ENCODE measurements at regions not wholly inside any gene's neighbourhood (a gene's known extent, or its start where the extent isn't known, plus 50 kb on each side); places are given as distances from the start of the nearest gene placed in this dataset.

- intact Hi-C loops (cut with DNase I), result no loop called here
These were observed 1098.0 kb downstream of the BCL11B start for GRCh38 chr14:98174041-98174440.

GRCh38 chr14:98175436-98175835 lies 1096.6 kb downstream of the BCL11B start:
- no peaks in the 10 kb centered on the region for H3K4me1 ChIP-seq
- no peak for TF ChIP-seq CTCF (IDR thresholded peaks at IDR 0.05)
- no peak overlapping the region for H3K27ac ChIP-seq
- DNase-seq (no peak), ATAC-seq (no peak)
- no peaks in the 10 kb centered on the region for H3K27me3 ChIP-seq (ENCODE audit: insufficient read depth in 3 of 3, low read length in 2 of 3)
- no peak overlapping the region for H3K4me3 ChIP-seq
- no peaks in the 10 kb centered on the region for H3K9me3 ChIP-seq
- intact Hi-C loops (cut with DNase I), result no loop called here
- WGBS, 3 donors, result 95 to 98% (median 97%) methylated on average over 4 of the region's 4 CpGs
- H3K36me3 ChIP-seq (ENCODE audit: insufficient read depth in 1 of 2, low read depth in 1 of 2), result no peaks in the 10 kb centered on the region

More at GRCh38 chr14:98174041-98174440, 1098.0 kb downstream of the BCL11B start:
- DNase-seq (no peak), ATAC-seq (no peak)
- 66 to 98% (median 77%) methylated on average over 2 of the region's 2 CpGs for WGBS, 3 donors
- Histone ChIP-seq H3K36me3 (ENCODE audit: insufficient read depth in 1 of 2, low read depth in 1 of 2) (no peaks in the 10 kb centered on the region), H3K4me3 (no peak overlapping the region), H3K9me3 (no peaks in the 10 kb centered on the region), H3K4me1 (no peaks in the 10 kb centered on the region), H3K27me3 (ENCODE audit: insufficient read depth in 3 of 3, low read length in 2 of 3) (no peaks in the 10 kb centered on the region), H3K27ac (no peak overlapping the region)
- no peak for TF ChIP-seq CTCF (IDR thresholded peaks at IDR 0.05)

GRCh38 chr14:98175881-98176280 lies 1096.1 kb downstream of the BCL11B start:
- no peaks in the 10 kb centered on the region for H3K36me3 ChIP-seq (ENCODE audit: insufficient read depth in 1 of 2, low read depth in 1 of 2)
- TF ChIP-seq CTCF (IDR thresholded peaks at IDR 0.05), result no peak
- no peak overlapping the region for H3K4me3 ChIP-seq
- H3K9me3 ChIP-seq, result no peaks in the 10 kb centered on the region
- intact Hi-C loops (cut with DNase I), result no loop called here
- no peak for ATAC-seq
- no peaks in the 10 kb centered on the region for H3K27me3 ChIP-seq (ENCODE audit: insufficient read depth in 3 of 3, low read length in 2 of 3)
- no peak for DNase-seq
- H3K4me1 ChIP-seq, result no peaks in the 10 kb centered on the region
- H3K27ac ChIP-seq, result no peak overlapping the region
- 82 to 97% (median 90%) methylated on average over 5 of the region's 5 CpGs for WGBS, 3 donors

GRCh38 chr14:98176892-98177291 lies 1095.1 kb downstream of the BCL11B start:
- Histone ChIP-seq H3K4me3 (no peak overlapping the region), H3K27me3 (ENCODE audit: insufficient read depth in 3 of 3, low read length in 2 of 3) (peaks cover 0 to 3% (median 0%) of the 10 kb centered on the region in 3 donors), H3K27ac (no peak overlapping the region), H3K9me3 (no peaks in the 10 kb centered on the region), H3K4me1 (no peaks in the 10 kb centered on the region), H3K36me3 (ENCODE audit: insufficient read depth in 1 of 2, low read depth in 1 of 2) (no peaks in the 10 kb centered on the region)
- TF ChIP-seq CTCF (IDR thresholded peaks at IDR 0.05), result no peak
- WGBS, 3 donors, result 83 to 86% (median 84%) methylated on average over 3 of the region's 3 CpGs
- intact Hi-C loops (cut with DNase I), result no loop called here
- ATAC-seq, result no peak
- no peak for DNase-seq

GRCh38 chr14:98177551-98177950 lies 1094.4 kb downstream of the BCL11B start:
- DNase-seq (no peak), ATAC-seq (no peak)
- H3K9me3 ChIP-seq, result no peaks in the 10 kb centered on the region
- no peak for TF ChIP-seq CTCF (IDR thresholded peaks at IDR 0.05)
- no peak overlapping the region for H3K4me3 ChIP-seq
- intact Hi-C loops (cut with DNase I), result no loop called here
- peaks cover 0 to 3% (median 0%) of the 10 kb centered on the region in 3 donors for H3K27me3 ChIP-seq (ENCODE audit: insufficient read depth in 3 of 3, low read length in 2 of 3)
- 63 to 88% (median 82%) methylated on average over 1 of the region's 1 CpG for WGBS, 3 donors
- no peaks in the 10 kb centered on the region for H3K4me1 ChIP-seq
- H3K36me3 ChIP-seq (ENCODE audit: insufficient read depth in 1 of 2, low read depth in 1 of 2), result no peaks in the 10 kb centered on the region
- no peak overlapping the region for H3K27ac ChIP-seq

Measured in psoas muscle (tissue), 7 donors.